Hepatocyte (in vitro differentiated cells): ENCODE measurements at regions not wholly inside any gene's neighbourhood (a gene's known extent, or its start where the extent isn't known, plus 50 kb on each side); places are given as distances from the start of the nearest gene placed in this dataset.

Experiments
- CTCF ChIP-seq: fragments of 200-600 bp; sonication (generic); IDR thresholded peaks from 2 replicates; pipeline ENCODE4 v1.5.1; 2016; ENCODE audit warnings: antibody characterized with exemption, mild to moderate bottlenecking; ENCODE audit not compliant: poor library complexity
- EZH2 ChIP-seq: fragments of 200-600 bp; sonication (generic); IDR thresholded peaks from 2 replicates; pipeline ENCODE4 v1.6.1; 2016; ENCODE audit warnings: antibody characterized with exemption, mild to moderate bottlenecking, borderline replicate concordance
- EZH2phosphoT487 ChIP-seq: fragments of 200-600 bp; sonication (generic); IDR thresholded peaks from one replicate; pipeline ENCODE4 v1.6.1; 2018; ENCODE audit warnings: antibody characterized with exemption, mild to moderate bottlenecking, low read depth, moderate library complexity; ENCODE audit not compliant: unreplicated experiment, severe bottlenecking

- TF ChIP-seq CTCF (no peak), EZH2phosphoT487 (no peak), EZH2 (no peak)
Measured at GRCh38 chr20:50413088-50413500, 97.1 kb upstream of the PTPN1 start.
